ENCODE measurements at regions not wholly inside any gene's neighbourhood (a gene's known extent, or its start where the extent isn't known, plus 50 kb on each side); places are given as distances from the start of the nearest gene placed in this dataset.

GRCh38 chr12:92987362-92987761, 58.3 kb upstream of the EEA1 start:
- Histone ChIP-seq H3K4me3 (no peak overlapping the region), H3K27ac (peak overlapping the region; percentile 42 to 56)
- peak; percentile 13 for TF ChIP-seq CTCF (IDR thresholded peaks at IDR 0.05)
- no peak for DNase-seq (ENCODE audit: low spot score)

- Histone ChIP-seq H3K27ac (peak overlapping the region; percentile 42 to 56), H3K4me3 (no peak overlapping the region)
- TF ChIP-seq CTCF (IDR thresholded peaks at IDR 0.05), result no peak
- no peak for DNase-seq (ENCODE audit: low spot score)
These were observed 58.9 kb upstream of the EEA1 start for GRCh38 chr12:92987846-92988621.

- no peak overlapping the region for H3K27ac ChIP-seq
- no peak for TF ChIP-seq CTCF (IDR thresholded peaks at IDR 0.05)
These were observed 59.6 kb upstream of the EEA1 start for GRCh38 chr12:92988622-92989130.

GRCh38 chr12:92989715-92990484, 60.8 kb upstream of the EEA1 start:
- Histone ChIP-seq H3K27ac (no peak overlapping the region), H3K4me3 (no peak overlapping the region)
- no peak for TF ChIP-seq CTCF (IDR thresholded peaks at IDR 0.05)
- DNase-seq (ENCODE audit: low spot score), result no peak

More at GRCh38 chr12:92988622-92989130, 59.6 kb upstream of the EEA1 start:
- H3K4me3 ChIP-seq, result no peak overlapping the region
- no peak for DNase-seq (ENCODE audit: low spot score)

GRCh38 chr12:92991134-92991533, 62.0 kb upstream of the EEA1 start:
- no peak for TF ChIP-seq CTCF (IDR thresholded peaks at IDR 0.05)
- Histone ChIP-seq H3K27ac (no peak overlapping the region), H3K4me3 (no peak overlapping the region)
- no peak for DNase-seq (ENCODE audit: low spot score)

GRCh38 chr12:92992041-92992440, 62.9 kb upstream of the EEA1 start:
- H3K27ac ChIP-seq, result no peak overlapping the region
- TF ChIP-seq CTCF (IDR thresholded peaks at IDR 0.05), result no peak
- H3K4me3 ChIP-seq, result no peak overlapping the region
- no peak for DNase-seq (ENCODE audit: low spot score)
